ENCODE measurements at regions not wholly inside any gene's neighbourhood (a gene's known extent, or its start where the extent isn't known, plus 50 kb on each side); places are given as distances from the start of the nearest gene placed in this dataset.
"Not testable (repeated sequence)": the region's sequence is repeated elsewhere in the genome, so short reads cannot be mapped to it uniquely, and the experiment has no call there.

- TF ChIP-seq CTCF (IDR thresholded peaks at IDR 0.05; ENCODE audit: low read depth, low read length); EZH2phosphoT487 (IDR thresholded peaks at IDR 0.05; ENCODE audit: low read depth): not testable (repeated sequence)
Measured at GRCh38 chr14:89547047-89547446, 130.0 kb upstream of the FOXN3 start.

Measured in OCI-LY3 (cell line).